Renal pelvis (tissue), 1 donor: ENCODE measurements at regions not wholly inside any gene's neighbourhood (a gene's known extent, or its start where the extent isn't known, plus 50 kb on each side); places are given as distances from the start of the nearest gene placed in this dataset.

Experiments used
- DNase-seq: peaks from one replicate; pipeline ENCODE4 v3.0.0-alpha.2; 2013

DNA sequence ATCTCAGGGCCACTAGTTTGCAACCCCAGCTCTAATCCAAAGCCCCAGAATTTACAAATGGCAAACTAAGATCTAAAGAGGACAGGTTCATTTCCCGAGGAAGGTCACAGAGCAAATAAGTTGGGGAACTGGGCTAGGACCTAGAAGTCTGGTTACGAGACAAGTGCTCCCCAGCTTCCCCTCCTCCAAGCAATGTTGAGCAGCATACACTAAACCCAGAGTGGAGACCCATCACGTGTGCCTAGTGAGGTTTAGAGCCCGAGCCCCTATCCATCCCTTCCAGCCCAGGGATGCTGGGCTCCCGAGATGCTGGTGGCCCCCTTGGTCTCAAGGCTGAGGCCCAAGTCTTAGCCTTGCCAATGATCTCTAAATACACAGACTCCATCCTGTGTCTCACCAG is 209.5 kb upstream of the ZMIZ1 start:
- DNase-seq: no peak

DNA sequence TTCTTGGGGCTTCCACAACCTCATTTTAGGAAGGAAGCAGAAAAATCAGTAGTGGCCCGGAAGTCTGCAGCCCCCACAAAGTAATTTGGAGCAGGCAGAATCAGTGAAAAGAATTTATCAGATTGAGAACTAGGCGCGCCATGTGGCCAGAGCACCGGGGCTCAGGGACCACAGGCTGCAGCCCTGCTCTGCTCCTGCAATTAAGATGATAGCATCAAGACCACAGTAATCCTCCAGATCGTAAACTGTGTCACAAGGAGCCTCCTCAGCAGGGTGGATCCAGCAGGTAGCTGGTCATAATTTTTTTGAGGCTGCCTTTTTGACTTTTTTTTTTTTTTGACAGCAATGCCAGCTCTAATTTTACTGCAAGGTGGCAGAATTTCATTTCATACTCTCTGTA is 209.0 kb upstream of the ZMIZ1 start:
- no peak for DNase-seq

DNA sequence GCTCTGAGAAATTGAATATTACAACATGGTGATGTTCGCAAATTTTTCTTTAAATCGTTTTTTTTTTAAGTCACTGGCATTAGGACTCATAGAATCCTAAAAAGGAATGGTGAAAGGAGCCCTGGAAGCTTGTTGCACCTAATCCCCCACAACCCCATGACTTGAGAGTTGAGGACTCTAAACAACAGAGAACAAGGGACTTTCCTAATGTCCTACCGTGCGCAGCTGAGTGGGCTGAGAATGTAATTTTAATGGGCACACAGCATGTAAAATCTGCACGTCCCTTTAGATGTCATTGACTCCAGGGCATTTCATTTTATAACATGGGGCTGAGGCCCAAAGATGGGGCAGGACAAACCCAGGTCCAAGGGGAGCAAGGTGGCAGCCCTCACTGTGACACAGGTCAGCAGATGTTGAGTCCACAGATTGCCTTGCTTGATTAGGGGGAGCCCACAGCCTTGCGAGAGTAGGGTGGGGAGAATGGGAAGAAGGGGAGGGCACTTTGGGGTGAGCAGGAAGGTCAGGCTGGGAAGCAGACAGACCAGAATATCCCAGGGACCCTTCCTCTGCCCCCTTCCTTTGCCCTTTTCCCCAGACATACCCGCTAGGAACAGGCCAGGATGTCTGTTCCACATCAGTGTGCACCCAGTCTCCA is 208.4 kb upstream of the ZMIZ1 start:
- DNase-seq: no peak

DNA sequence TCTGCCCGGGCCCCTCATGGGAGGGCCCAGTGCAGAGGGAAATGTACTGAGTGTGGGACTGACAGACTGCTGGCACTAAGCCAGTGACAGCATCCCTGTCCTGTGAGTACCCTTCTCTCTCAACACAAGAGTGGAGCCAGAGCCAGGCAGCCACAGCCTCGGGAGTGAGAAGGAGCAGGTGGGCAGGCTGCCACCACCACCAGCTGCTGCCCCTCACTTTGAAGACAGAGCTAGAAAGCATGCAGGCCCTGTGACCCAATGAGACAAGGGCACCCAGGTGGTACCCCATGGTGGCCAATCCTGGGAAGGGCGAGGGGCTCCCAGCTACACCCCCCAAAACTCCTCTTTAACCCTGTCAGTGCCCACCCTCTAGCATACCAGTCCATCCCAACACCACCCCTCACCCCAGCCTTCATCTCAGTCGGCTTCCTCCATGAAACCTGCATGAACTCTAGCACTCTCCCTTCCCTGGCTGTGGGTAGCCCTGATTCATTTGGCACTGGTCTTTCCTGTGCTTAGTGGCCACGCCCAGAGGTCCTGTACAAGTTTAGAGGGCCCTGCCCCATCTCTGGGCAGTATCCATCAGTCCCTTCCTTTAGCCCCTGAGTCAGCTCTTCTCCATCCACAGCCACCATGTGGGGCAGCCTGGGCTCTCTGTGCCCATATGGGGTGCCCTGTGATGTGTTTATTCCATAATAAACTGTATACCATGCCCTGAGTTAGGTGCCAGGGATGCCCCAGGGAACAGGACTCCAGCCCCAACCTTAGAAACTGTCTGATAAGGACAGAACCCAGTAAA is 207.0 kb upstream of the ZMIZ1 start:
- DNase-seq: no peak

DNA sequence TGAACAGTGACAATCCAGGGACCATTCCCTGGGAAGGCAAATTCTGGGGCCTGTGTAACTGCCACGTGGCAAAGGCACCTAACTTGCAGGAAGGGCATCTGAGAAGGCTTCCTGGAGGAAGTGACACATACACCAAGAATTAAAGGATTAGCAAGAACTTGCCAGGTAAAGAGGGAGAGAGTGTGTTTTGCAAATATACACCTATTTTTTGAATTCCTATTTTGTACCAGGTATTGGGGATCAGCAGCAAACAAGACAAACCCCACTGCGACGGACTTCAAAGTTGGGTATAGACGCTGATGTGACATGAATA is 206.5 kb upstream of the ZMIZ1 start:
- no peak for DNase-seq

GRCh38 chr10:78863140-78863905 is 205.4 kb upstream of the ZMIZ1 start:
- DNase-seq: no peak

DNA sequence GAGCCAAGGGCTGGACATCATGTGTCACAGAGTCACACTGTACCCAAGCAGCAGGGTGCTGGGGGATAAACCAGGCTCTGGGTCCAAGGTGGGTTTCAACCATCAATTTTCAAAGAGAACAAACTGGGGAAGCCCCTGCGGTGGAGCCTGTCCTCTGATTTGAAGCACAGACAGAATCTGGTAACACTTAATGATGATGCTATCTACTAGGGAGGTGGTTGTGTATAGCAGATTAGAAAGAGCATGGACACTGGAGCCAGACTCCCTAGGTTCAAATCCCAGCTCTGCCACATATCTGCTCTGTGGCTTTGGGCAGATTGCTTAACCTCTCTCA is 204.9 kb upstream of the ZMIZ1 start:
- no peak for DNase-seq

DNA sequence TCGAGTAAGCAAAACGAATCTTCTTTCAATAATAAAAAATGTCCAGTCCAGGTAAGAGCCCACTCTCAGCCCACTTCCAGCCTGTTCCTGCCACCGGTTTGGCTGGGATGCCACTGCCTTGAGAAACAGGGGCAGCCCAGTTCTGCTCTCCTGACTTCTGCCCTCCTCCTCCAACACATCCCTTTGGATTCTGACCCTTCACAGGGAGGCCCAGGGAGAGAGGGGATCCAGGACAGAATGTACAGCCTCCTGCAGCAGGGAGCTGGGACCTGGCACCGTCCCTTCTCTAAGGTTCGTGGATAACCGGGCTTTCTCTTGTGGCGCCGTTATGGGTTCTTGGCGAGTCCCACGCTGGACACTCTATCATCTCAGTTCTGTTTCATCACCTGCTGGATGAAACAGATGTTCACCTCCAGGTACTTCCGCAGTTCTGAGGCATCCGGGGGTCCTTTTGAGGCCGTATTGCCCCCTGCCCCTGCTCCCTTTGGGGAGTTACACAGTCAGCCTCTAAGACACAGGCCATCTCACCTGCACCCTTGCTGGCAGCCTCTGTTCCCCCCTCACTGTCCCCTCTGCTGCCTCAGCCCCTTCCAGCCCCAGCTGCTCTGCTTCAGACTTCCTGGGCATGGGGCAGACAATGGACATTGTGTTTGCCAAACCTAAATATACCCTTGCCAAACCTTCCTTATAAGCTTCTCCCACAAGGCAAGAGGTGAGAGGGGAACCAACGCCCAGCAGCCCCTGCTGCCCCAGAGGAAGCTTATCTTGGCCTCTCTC is 203.8 kb upstream of the ZMIZ1 start:
- no peak for DNase-seq

DNA sequence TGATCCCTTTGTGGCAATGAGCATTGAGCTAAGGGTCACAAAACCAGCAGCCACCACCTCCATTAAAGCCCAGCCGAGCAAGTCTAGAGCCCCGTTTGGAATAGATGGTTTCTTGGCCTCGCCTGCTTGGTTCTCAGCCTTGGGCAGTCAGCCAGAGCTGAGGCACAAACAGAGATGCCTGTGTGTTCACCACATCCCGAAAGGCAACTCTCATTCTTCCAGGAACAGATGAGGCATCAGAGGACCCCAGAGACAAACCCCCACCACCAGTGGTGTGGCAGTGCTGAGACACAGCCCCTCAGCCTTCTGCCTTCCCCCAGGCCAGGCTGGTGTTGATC is 203.3 kb upstream of the ZMIZ1 start:
- no peak for DNase-seq

- no peak for DNase-seq
Observed at GRCh38 chr10:78865931-78866717, 202.6 kb upstream of the ZMIZ1 start.

GRCh38 chr10:78866731-78867554 is 201.8 kb upstream of the ZMIZ1 start:
- no peak for DNase-seq

DNA sequence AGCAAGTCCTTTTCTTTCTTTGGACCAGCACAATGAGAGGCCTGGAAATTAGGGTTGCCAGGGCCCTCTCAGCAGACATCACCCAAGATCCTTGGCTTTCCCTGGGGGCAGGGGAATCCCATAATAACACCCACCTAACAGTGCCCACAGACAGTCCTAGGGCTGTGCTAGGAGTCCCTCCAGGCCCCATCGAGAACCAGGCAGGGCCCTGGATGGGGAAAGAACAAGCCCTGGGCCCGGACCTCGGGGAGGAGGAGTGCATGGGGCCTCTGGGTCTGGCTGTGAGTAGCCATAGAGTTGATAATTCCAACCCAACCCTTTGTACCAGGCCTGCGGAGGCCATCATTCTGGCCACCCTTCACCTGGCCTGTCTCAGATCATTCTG is 201.2 kb upstream of the ZMIZ1 start:
- no peak for DNase-seq

GRCh38 chr10:78868048-78868447 is 200.7 kb upstream of the ZMIZ1 start:
- no peak for DNase-seq

DNA sequence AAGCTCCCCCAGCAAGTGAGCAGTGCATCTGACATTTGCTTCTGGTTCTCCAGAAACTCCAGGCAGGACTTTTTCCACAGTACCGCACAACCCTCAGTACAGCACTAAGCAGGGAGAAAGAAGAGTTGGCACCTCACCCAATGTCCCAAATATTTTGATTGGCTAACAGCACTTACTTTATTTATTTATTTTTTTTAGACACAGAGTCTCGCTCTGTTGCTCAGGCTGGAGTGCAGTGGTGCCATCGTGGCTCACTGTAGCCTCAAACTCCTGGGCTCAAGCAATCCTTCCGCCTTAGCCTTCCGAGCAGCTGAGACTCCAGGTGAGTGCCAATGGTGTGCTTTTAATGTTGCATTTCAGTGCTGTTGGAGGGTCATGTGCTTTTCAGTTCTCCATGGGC is 200.3 kb upstream of the ZMIZ1 start:
- DNase-seq: no peak

GRCh38 chr10:78868861-78869260 is 199.9 kb upstream of the ZMIZ1 start:
- no peak for DNase-seq

GRCh38 chr10:78869508-78870454 is 199.0 kb upstream of the ZMIZ1 start:
- no peak for DNase-seq

DNA sequence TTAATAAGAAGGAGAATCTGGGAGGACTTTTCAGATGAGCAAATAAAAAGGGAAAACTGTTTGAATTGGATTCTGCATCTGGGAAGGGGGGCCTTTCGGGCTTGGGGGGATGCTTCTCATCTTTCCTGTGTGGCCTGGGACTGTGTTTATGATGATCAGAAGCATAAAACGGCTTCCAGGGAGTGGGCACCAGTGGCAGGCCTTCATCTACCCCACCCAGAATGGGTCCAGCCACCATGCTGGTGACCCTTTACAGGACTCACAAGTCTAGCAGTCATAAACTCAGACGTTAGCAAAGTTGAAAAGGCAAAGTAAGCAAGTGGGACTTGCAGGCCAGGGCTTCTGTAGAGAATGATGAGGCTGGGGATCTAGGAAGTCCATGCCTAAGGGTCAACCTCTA is 198.3 kb upstream of the ZMIZ1 start:
- no peak for DNase-seq

DNA sequence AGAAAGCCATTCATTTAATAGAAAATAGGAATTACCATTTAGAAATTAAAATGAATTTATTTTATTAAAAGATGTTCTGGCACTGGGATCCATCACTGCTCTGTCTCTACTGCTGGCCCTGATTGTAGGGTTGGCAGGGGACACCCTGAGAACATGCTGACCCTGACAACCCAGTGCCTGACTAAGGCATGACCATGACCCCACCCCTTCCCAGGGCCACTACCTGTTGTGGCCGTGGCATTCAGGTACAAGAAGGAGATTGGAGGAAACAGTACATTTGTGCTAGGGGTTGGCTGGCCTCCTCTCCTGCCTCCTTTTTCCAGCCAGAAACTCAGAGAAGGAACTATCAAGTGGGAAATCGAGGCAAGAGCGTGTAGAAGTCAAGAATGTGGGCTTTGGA is 197.0 kb upstream of the ZMIZ1 start:
- DNase-seq: no peak

DNA sequence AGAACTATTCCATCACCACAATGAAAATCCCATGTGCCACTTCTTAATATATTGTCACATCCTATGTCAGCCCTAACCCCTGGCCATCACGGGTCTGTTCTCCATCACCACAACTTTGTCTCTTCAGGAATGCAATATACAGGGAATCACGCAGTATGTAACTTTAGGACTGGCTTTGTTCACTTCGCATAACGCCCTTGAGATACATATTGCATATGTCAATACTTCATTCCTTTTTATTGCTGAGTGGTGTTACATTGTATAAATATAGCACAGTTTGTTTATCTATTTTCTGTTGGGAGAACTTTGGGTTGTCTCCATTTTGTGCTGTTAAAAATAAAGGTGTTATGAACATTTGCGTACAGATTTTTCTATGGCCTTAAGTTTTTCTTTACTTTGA is 195.4 kb upstream of the ZMIZ1 start:
- no peak for DNase-seq
